NCI-H524 treated with DMSO at 0.1 percent for 48 hours (cell line): ENCODE measurements at regions not wholly inside any gene's neighbourhood (a gene's known extent, or its start where the extent isn't known, plus 50 kb on each side); places are given as distances from the start of the nearest gene placed in this dataset.

ENCODE experiments used
- DNase-seq: peaks from one replicate; lab custom pipeline; 2025; lab: John Stamatoyannopoulos, UW

GRCh38 chr1:58975888-58976287 is 192.0 kb upstream of the JUN start:
- DNase-seq = no peak

DNA sequence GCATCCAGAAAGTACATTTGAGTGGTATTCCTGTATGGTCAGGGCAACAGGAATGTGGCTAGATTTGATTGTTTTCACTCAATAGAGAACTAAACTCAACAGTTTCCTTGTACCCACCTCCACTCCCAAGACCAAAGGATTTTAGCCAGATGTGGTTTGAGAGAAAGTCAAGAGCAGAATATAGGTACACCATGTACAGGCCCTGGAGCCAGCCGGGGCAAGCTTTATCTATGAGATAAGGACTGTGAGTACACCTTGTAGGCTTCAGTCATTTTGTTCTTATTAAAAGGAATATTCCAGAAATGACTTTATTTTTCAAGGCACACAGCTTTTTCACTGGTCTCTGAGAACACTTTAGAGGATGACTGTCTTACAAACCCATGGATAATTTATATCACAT is 192.4 kb upstream of the JUN start:
- DNase-seq = no peak

DNA sequence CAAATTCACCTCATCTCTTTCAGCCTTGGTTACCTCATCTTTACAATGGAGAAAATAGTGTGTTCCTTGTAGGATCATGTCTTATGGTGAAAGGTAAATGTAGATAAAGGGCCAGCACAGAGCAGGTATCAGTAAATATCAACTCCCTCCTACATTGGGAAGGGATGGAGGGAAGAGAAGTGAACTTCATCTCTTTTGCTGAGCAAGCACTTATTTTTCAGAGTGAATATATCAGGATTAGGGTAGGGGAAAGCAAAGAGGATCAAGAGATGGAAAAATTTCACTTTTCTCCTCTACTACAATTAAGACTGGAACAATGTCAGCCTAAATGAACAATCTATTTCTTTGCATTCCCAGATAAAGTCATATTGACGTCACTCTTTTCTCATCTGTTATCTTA is 193.8 kb upstream of the JUN start:
- no peak for DNase-seq

GRCh38 chr1:58978096-58978495 is 194.2 kb upstream of the JUN start:
- no peak for DNase-seq

- DNase-seq = no peak
Measured at GRCh38 chr1:58979086-58979485, 195.2 kb upstream of the JUN start.

DNA sequence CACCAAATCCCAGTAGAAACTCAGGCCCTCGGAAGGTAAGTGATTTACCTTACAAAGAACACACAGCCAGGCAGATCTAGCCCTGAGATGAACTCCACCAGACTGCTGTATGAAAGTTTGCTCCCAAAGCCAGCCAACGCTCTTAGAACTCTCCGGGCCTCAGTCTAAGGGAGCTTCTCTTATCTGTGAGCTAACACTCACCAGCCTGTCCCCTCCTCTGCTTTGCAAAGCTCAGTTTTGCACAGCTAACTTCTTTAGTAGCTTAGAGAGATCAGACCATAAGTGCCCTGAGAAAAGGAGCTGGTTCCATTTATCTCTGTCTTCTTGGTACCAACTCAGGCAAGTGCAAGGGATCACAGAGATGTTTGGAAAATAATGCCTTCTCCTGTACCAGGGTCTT is 195.8 kb upstream of the JUN start:
- no peak for DNase-seq

DNA sequence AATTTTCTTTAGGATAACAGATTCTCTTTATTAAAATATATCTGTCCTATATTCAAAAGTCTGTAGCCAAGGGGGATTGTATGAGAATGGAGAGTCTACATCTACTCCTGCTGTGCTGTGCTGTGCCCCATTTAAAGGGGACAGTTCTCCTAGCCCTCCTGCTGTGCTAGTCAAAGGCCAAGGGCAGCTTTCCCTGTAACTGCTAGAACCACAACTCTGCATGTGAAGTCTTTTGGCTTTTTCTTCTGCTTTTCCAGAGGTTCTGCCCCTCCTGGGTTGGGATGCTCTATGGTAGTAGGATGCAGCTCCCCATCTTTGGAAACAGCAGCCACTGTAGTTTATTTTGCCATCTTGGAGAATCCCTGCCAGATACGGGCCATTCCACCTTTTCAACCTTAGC is 197.5 kb upstream of the JUN start:
- DNase-seq = no peak

DNA sequence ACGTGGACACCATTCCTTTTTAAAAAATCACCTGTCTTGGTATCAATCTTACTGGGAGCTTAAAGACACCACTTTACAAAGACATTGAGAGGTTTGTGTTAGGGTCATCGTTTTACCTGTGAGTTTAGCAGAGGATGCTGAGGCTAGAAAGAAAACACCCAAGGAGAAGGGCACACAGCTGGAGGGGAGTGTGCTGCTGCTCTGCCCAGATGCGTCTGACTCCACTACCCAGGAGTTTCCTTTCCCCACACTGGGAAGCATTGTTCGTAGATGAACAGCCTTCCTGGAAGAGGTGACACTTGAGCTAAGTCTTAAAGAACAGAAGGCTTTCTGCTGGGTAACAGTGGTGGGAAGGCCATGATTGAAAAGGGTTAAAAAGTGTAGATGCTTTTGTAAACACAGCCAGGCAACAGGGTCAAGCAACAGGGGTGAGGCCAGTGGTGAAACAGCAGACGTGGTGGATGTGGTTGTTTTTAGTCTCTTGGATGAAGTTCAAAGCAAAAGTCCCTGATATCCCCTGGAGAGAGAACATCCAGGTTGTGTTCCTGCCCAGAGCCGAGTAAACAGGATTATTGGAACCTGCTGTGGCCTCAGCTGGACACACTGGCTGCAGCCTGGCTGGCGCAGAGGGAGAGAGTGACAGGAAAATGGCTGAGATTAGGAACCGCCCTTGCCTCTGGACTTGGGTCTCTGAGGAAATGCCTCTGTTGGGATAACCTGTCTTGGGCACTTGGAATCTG is 198.6 kb upstream of the JUN start:
- no peak for DNase-seq

DNA sequence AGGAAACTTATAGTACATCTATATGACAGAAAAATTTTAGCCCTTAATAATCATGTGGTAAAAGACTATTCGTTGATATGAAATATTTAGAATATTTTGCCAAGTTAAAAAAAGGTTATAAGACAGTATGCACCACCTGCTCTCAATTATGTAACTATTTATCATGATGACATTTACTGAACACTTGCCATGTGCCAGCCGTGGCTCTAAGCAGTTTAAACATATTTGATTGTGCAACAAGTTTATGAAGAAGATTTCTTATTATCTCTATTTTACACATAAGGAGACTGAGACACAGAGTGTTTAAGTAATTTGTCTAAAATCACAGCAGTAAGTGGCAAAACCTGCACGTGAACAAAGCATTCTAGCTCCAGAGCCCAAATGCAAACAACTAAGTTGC is 199.3 kb upstream of the JUN start:
- DNase-seq = no peak

DNA sequence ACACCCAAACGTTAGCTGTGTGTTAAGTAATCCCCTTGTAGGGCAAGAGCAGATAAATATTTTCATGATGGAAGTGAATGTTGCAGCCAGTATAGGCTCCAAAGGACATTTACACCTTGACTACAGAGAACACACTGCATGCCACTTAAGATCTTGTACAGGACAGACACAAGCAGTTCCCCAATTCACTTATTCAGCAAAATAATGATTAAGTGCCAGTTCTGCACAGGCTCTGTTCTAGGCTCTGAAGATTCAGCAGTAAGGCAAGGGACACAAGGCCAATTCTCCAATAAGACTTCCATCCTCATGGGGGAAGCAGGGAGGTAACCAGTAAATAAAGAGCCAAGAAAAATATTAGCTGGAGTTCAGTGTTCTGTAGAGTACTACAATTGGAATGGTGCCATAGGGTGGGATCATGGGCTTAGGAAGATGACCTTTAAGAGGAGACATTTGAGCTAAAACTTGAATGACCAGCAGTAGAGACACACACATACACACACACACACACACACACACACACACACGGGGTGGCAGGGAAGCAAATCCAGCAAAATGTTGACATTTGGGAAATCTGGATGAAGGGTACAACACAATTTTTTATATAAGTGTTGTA is 199.9 kb upstream of the JUN start:
- no peak for DNase-seq

- DNase-seq = no peak
Measured at GRCh38 chr1:58986996-58987767, 203.3 kb upstream of the JUN start.

DNA sequence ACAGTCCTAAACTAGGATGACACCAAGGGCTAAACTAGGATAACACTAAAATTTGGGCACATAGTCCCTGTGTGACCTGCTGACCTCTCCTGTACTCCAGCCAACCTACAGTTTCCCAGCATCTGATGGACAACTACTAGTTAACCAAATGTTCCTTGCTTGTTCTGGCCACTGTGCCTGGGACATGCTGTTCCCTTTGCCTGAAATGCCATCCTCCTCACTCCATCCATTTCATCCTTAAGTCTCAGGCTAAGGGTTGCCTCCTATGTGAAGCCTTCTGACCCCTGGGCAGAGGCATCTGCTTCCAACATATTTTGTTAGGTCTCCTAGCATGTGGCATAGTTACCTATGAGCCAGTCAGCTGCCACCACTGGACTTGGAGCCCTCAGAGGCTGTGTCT is 204.9 kb upstream of the JUN start:
- DNase-seq = no peak

DNA sequence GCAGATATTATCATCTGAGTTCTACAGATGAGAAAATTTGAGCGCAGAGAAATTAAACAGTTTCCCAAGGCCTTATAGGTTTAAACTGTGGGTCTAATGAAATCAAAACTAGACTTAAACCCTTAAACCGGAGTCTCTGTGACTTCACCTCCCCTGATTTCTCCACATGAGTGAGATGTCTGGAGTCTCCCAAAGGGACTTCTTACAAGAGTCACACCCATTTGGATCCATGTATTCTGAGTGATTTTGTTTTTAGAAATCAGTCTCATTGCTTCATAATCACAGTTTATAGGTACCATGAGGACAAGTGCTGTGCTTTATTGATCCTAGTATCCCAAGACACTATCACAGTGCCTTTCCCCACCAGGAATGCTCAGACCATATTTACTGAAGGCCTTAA is 206.0 kb upstream of the JUN start:
- no peak for DNase-seq

DNA sequence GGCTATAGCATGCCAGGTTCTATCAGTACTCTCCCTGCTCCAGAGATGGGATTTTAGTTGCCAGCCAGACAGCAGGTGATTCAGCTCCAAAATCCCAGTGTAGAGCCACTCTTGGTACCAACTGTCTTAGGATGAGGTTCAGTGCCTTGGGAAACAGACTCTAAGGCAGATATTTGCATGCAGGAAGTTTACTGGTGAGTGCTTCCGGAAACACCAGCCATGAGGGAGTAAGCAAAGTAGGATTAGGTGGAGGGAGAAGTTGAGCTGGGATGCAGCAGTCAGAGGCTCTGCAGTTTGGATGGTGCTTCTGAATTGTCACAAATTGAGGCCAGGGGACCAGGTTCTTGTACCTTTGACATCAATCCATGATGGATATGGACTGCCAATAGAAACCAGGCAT is 207.5 kb upstream of the JUN start:
- DNase-seq = no peak

DNA sequence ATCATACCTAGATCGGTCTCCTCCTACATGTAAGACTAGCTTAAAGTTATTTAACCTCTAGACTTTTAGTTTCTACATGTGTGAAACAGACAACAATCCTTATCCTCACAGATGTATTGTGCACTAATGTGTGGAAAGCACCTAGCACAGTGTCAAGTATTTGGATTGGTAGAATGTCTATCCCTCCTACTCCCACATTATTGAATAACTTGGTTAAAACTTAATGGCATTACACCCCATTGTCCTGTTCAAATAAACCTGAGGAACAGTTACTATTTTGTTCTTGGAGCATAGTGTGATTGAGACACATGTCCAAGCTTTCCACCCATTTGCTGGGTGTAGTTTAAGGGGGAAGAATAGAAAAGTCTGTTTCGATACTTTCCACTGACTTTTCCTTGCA is 208.8 kb upstream of the JUN start:
- no peak for DNase-seq

DNA sequence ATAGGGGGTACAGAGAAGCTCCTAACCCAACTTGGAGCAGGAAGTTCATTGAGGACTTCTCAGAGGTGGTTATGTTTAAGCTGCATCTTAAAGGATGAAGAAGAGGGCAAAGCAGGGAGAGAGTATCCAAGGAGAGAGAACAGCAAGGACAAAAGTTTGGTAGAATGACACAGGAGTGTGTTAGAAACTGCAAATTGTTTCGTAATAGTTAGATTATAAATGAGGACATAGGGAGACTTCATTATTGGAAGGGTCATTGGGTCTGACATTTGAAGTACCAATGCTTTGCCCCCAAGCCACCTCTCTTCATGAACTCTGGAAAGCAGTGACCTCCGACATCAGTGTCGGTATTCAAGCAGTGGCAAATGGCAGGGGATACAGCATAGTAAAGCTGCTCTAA is 209.6 kb upstream of the JUN start:
- no peak for DNase-seq

- no peak for DNase-seq
Measured at GRCh38 chr1:58994664-58995063, 210.8 kb upstream of the JUN start.

DNA sequence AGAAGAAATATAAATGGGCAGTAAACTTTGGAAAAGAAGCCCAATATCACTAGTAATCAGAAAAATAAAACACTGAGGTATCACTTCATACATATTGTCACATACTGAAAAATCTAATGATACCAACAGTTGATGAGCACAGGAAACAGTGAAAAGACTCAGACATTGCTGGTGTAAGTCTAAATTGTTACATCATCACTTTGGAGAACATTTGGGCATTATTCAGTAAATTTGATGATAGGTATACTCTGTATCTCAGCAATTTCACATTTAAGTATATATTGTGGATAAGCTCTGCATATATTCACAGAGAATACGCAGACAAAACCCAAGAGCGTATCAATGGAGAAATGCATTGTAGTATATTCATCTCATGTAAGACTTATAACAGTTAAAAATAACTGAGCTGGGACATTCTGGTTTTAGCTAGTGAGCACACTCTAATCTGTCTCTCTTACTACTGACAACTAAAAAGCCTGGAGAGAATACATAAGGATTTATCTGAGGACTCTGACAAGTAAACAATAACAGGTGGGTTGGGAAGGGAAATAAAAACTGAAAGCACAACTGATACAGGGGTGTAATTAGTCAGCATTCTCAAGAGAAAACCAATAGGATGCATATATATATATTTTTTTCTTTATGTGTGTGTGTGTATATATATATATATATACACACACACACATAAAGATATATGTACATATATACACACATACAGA is 212.7 kb upstream of the JUN start:
- DNase-seq = no peak

DNA sequence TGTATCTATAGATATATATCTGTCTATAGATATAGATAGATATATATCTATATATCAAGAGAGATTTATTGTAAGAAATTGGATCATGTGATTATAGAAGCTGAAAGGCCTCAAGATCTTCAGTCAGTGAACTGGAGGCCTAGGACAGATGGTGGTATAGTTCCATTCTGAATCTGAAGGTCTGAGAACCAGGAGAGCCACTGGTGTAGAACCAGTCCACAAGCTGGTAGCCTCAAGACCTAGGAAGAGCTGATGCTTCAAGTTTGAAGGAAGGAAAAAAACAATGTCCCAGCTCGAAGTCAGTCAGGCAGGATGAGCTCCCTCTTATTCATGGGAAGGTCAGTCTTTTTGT is 213.2 kb upstream of the JUN start:
- DNase-seq = no peak

GRCh38 chr1:58997637-58998036 is 213.8 kb upstream of the JUN start:
- no peak for DNase-seq

DNA sequence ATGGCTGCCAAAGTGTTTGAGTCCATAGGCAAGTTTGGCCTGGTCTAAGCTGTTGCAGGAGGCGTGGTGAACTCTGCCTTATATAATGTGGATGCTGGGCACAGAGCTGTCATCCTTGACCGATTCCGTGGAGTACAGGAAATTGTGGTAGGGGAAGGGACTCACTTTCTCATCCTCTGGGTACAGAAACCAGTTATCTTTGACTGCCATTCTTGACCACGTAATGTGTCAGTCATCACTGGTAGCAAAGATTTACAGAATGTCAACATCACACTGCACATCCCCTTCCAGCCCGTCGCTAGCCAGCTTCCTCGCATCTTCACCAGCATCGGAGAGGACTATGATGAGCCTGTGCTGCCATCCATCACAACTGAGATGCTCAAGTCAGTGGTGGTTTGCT is 215.8 kb upstream of the JUN start:
- no peak for DNase-seq

- DNase-seq = no peak
Measured at GRCh38 chr1:59004755-59005154, 220.9 kb upstream of the JUN start.
